ENCODE measurements at regions not wholly inside any gene's neighbourhood (a gene's known extent, or its start where the extent isn't known, plus 50 kb on each side); places are given as distances from the start of the nearest gene placed in this dataset.
"Not testable (repeated sequence)": the region's sequence is repeated elsewhere in the genome, so short reads cannot be mapped to it uniquely, and the experiment has no call there.

DNA sequence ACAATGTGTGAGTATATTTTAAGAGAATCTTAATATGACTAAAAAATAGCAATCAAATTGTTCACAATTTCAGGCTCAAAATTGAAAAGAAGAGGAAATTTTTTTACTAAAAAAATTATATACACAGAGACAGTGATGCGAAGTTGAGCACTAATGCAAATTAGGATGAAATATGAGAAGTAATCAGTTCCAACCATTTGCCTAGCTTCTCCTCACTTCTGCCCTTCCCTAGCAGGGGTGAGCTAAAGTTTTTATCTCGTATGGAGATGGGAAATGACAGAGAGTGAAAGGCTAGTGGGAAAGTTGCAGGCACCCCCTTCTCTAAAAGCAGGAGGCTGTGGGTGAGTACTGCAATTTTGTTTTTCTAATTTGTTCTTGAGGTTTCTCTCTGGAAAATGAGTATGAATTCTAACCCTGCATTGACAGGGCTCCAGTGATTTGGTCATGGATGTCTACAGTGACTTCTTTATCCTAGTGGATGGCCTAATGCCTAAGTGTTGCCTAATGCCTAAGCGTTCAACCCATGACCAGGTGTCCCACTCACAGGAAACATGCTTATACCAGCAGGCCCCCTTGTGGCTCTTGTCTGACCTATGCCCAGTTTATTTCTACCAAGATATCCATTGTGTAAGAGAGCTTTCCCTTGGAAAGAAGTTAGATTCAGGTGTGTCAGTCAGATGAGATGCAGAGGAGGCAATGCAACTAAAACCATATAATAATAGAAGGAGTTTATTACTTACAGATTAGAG lies 78.0 kb upstream of the HNMT start:
- Mint-ChIP-seq H3K4me1 (no peaks in the 10 kb centered on the region), H3K9me3 (no peaks in the 10 kb centered on the region), H3K27me3 (peaks cover 7% of the 10 kb centered on the region), H3K27ac (no peak overlapping the region), H3K36me3 (ENCODE audit: low read depth) (no peaks in the 10 kb centered on the region), H3K4me3 (no peak overlapping the region)
- DNase-seq (no peak), ATAC-seq (no peak)

DNA sequence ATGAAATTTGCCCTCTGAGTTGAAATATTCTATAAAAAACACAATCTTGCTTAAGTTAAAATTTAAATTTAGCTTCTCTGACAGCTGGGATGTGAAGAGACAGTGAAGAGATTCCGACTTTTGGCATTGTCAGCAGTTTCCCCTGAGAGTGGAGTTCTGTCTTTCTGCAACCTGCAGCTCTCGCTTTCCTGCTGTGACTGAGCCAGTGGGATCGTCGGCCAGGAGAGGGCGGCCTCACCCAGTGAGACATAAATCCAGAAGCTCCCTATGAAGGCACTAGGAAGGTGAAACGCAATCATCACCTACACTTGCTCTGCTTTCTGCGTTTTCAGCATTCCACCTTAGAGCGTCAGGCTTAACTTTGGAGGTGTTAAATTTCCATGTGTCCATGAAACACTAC lies 75.4 kb upstream of the HNMT start:
- Mint-ChIP-seq H3K27ac (no peak overlapping the region), H3K4me1 (no peaks in the 10 kb centered on the region), H3K36me3 (ENCODE audit: low read depth) (no peaks in the 10 kb centered on the region), H3K27me3 (peaks cover 7% of the 10 kb centered on the region), H3K4me3 (no peak overlapping the region), H3K9me3 (no peaks in the 10 kb centered on the region)
- no peak for ATAC-seq
- no peak for DNase-seq

- no peak overlapping the region for H3K4me3 Mint-ChIP-seq
- DNase-seq = no peak
Observed at GRCh38 chr2:137892739-137893138, 71.5 kb upstream of the HNMT start.

DNA sequence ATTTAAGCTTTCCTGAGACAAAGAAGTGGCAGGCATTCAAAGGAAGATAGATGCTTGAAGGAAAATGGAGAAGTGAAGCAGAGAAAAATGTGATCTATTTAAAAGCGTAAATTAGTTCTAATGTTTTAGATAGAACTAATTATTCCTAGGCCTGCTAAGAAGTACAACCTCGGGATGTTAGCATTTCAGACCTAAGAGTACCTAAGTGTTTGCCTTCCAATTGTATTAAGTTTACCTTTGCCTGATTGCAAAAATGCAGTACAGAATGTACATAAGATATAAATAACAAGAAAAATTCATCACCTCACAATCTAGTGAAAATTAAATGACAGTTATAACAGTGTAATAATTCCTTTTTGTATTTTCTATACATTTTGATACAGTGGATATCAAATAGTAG lies 71.1 kb upstream of the HNMT start:
- H3K27me3 Mint-ChIP-seq = no peaks in the 10 kb centered on the region
- no peaks in the 10 kb centered on the region for H3K9me3 Mint-ChIP-seq
- no peaks in the 10 kb centered on the region for H3K36me3 Mint-ChIP-seq (ENCODE audit: low read depth)
- H3K4me3 Mint-ChIP-seq = no peak overlapping the region
- H3K27ac Mint-ChIP-seq = no peak overlapping the region
- no peak for ATAC-seq
- no peak for DNase-seq
- no peaks in the 10 kb centered on the region for H3K4me1 Mint-ChIP-seq

More at GRCh38 chr2:137892739-137893138, 71.5 kb upstream of the HNMT start:
- H3K27ac Mint-ChIP-seq = no peak overlapping the region
- ATAC-seq = no peak
- no peaks in the 10 kb centered on the region for H3K36me3 Mint-ChIP-seq (ENCODE audit: low read depth)
- no peaks in the 10 kb centered on the region for H3K4me1 Mint-ChIP-seq
- H3K27me3 Mint-ChIP-seq = no peaks in the 10 kb centered on the region
- no peaks in the 10 kb centered on the region for H3K9me3 Mint-ChIP-seq

GRCh38 chr2:137896467-137896866 lies 67.8 kb upstream of the HNMT start:
- H3K4me1 Mint-ChIP-seq = no peaks in the 10 kb centered on the region
- H3K36me3 Mint-ChIP-seq (ENCODE audit: low read depth) = no peaks in the 10 kb centered on the region
- ATAC-seq = no peak
- no peak overlapping the region for H3K27ac Mint-ChIP-seq
- no peaks in the 10 kb centered on the region for H3K9me3 Mint-ChIP-seq
- no peak for DNase-seq
- H3K4me3 Mint-ChIP-seq = no peak overlapping the region
- H3K27me3 Mint-ChIP-seq = no peaks in the 10 kb centered on the region

- H3K36me3 Mint-ChIP-seq (ENCODE audit: low read depth) = no peaks in the 10 kb centered on the region
- no peak overlapping the region for H3K27ac Mint-ChIP-seq
- no peaks in the 10 kb centered on the region for H3K9me3 Mint-ChIP-seq
- no peak overlapping the region for H3K4me3 Mint-ChIP-seq
- H3K4me1 Mint-ChIP-seq = no peaks in the 10 kb centered on the region
- ATAC-seq (no peak), DNase-seq (no peak)
- H3K27me3 Mint-ChIP-seq = no peaks in the 10 kb centered on the region
Observed at GRCh38 chr2:137897082-137897481, 67.2 kb upstream of the HNMT start.

- H3K4me1 Mint-ChIP-seq = no peaks in the 10 kb centered on the region
- H3K4me3 Mint-ChIP-seq = no peak overlapping the region
- H3K27me3 Mint-ChIP-seq = no peaks in the 10 kb centered on the region
- no peak overlapping the region for H3K27ac Mint-ChIP-seq
- DNase-seq (no peak), ATAC-seq (no peak)
- no peaks in the 10 kb centered on the region for H3K36me3 Mint-ChIP-seq (ENCODE audit: low read depth)
- H3K9me3 Mint-ChIP-seq = no peaks in the 10 kb centered on the region
Observed at GRCh38 chr2:137900421-137901141, 63.7 kb upstream of the HNMT start.

- no peak for DNase-seq
- Mint-ChIP-seq H3K36me3 (ENCODE audit: low read depth) (no peaks in the 10 kb centered on the region), H3K4me1 (no peaks in the 10 kb centered on the region), H3K9me3 (no peaks in the 10 kb centered on the region), H3K27me3 (no peaks in the 10 kb centered on the region), H3K4me3 (no peak overlapping the region), H3K27ac (no peak overlapping the region)
- ATAC-seq = no peak
Observed at GRCh38 chr2:137910641-137911040, 53.6 kb upstream of the HNMT start.

GRCh38 chr2:137912371-137912770 lies 51.9 kb upstream of the HNMT start:
- Mint-ChIP-seq H3K27ac (no peak overlapping the region), H3K4me1 (no peaks in the 10 kb centered on the region), H3K9me3 (no peaks in the 10 kb centered on the region), H3K36me3 (ENCODE audit: low read depth) (no peaks in the 10 kb centered on the region), H3K4me3 (no peak overlapping the region), H3K27me3 (no peaks in the 10 kb centered on the region)
- ATAC-seq = no peak
- no peak for DNase-seq

DNA sequence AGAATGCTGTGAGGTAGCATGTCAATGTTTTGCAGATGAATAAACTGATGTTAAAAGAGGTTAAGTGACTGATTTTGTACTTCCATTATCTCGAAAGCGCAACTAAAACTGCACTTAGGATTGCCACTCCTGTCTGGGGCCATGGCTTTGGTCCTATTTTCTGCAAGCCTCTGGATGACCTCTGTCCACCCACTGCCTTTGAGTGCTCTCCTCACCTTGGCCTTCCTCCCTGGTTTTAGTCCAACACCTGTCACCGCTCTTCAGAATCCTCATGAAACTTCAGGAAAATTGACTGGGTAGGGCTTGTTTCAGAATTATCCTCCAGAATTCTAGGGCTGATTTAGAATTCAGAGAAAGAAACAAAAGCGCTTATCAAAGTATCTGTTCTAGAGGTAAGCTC lies 51.1 kb upstream of the HNMT start:
- H3K9me3 Mint-ChIP-seq = no peaks in the 10 kb centered on the region
- H3K27ac Mint-ChIP-seq = no peak overlapping the region
- H3K4me1 Mint-ChIP-seq = no peaks in the 10 kb centered on the region
- H3K27me3 Mint-ChIP-seq = no peaks in the 10 kb centered on the region
- no peak overlapping the region for H3K4me3 Mint-ChIP-seq
- DNase-seq (no peak), ATAC-seq (no peak)
- no peaks in the 10 kb centered on the region for H3K36me3 Mint-ChIP-seq (ENCODE audit: low read depth)

- H3K36me3 Mint-ChIP-seq (ENCODE audit: low read depth); ATAC-seq; H3K27me3 Mint-ChIP-seq; H3K27ac Mint-ChIP-seq; DNase-seq; H3K4me3 Mint-ChIP-seq; H3K9me3 Mint-ChIP-seq; H3K4me1 Mint-ChIP-seq: not testable (repeated sequence)
Observed at GRCh38 chr2:137913648-137914047, 50.6 kb upstream of the HNMT start.

Data from activated naive CD8-positive, alpha-beta T cell treated with anti-CD3 and anti-CD28 coated beads, Interleukin-2, amount 50 U/mL, for 24 hours (primary cell).